Stromal cell of bone marrow (primary cell): ENCODE measurements at regions not wholly inside any gene's neighbourhood (a gene's known extent, or its start where the extent isn't known, plus 50 kb on each side); places are given as distances from the start of the nearest gene placed in this dataset.
A peak's percentile ranks its signal among the peaks of the same experiment; 100 is the strongest.
"Not testable (repeated sequence)": the region's sequence is repeated elsewhere in the genome, so short reads cannot be mapped to it uniquely, and the experiment has no call there.

Experiments
- DNase-seq: peaks from one replicate; pipeline ENCODE4 v3.0.0-alpha.2; 2012; ENCODE audit warnings: low read depth

GRCh38 chr7:112937651-112938415, 147.6 kb upstream of the TMEM168 start:
- no peak for DNase-seq

DNA sequence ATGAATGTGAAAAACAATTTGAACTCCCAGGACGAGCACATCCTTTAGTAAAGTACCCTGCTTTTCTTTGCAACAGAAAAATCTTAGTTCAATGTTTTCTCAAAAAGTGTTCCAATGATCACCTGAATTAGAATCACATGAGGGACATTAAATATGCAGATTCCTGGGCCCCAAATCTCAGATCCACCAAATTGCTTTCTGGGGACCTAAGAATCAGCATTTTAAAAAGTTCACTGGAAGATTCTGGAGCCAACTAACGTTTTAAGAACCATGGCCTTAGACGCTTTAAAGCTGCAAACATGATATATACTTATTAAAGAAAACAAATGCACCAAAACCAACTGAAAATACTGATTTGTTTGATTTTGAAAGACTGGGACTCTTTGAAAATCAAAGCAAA, 143.4 kb upstream of the TMEM168 start:
- DNase-seq: no peak

DNA sequence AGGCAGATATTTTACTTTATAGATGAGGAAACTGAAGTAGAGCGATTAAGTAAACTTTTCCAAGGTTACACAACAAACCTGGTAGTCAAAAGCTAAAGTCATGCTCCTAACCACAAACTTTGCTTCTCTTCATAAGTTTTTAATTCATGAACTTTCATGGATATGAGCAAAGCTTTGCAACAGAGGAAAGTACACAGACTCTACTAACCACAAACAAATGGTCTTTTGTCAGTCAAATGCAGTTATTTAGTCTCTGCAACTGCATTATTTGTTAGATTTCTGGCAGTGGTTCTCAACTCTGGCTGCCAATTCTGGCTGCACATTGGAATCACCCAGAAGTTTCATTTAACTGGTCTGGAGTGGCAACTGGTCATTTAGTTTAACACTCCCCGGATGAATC, 140.6 kb upstream of the TMEM168 start:
- peak; percentile 49 for DNase-seq

DNA sequence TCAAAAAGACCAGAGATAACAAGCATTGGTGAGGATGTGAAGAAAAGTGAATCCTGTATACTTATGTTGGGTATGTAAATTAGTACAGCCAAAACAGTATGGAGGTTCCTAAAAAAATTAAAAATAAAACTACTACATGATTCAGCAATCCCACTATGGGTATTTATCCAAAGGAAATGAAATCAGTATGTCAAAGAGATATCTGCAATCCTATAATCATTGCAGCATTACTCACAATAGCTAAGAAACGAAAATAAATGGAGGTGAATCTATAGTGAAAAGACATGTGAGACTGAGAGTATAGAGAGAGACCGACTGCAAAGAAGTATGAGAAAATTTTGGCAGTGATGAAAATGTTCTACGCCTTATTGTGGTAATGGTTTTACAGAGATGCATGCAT, 139.2 kb upstream of the TMEM168 start:
- DNase-seq: no peak

DNA sequence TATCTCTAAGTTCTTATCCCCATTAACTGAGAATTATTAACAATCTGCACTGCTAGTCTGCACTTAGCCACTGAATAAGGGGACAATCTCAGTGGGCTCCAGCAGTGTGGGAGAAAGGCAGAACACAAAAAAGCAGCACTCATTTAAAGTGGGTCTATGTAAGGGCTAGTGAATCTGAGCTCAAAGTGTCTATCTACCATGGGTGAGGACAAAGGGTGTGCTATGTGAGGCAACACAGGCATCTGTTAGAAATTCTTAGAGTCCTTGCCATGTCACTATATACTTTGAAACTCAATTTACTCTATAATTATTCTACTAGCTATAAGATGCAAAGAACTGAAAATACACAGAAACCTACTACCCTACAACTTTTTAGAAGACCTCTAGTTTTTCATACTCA, 135.8 kb upstream of the TMEM168 start:
- no peak for DNase-seq

DNA sequence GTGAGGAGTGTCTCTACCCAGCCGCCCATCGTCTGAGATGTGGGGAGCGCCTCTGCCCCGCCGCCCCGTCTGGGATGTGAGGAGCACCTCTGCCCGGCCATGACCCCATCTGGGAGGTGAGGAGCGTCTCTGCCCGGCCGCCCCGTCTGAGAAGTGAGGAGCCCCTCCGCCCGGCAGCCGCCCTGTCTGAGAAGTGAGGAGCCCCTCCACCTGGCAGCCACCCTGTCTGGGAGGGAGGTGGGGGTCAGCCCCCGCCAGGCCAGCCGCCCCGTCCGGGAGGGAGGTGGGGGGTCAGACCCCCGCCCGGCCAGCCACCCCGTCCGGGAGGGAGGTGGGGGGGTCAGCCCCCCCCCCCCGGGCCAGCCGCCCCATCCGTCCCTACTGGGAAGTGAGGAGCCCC, 132.4 kb upstream of the TMEM168 start:
- not testable (repeated sequence) for DNase-seq

DNA sequence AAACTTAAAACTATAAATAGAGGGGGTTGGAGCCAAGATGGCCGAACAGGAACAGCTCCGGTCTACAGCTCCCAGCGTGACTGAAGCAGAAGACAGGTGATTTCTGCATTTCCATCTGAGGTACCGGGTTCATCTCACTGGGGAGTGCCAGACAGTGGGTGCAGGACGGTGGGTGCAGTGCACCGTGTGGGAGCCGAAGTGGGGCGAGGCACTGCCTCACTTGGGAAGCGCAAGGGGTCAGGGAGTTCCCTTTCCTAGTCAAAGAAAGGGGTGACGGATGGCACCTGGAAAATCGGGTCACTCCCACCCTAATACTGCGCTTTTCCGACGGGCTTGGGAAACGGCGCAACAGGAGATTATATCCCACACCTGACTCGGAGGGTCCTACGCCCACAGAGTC, 126.2 kb upstream of the TMEM168 start:
- DNase-seq: not testable (repeated sequence)

DNA sequence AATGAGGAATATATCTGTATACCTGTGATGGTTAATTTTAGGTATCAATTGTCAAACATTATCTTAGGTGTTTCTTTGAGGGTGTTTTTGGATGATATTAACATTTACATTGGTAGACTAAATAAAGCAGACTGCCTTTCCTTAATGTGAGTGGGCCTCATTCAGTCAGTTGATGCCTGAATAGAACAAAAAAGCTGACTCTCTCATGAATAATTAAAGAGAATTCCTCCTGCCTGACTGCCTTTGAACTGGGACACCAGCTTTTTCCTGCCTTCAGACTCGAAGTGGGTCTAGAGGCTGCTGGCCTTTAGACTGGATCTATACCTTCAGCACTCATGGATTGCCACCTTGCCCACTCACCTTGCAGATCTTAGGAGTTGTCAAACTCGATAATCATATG, 117.9 kb upstream of the TMEM168 start:
- DNase-seq: no peak

DNA sequence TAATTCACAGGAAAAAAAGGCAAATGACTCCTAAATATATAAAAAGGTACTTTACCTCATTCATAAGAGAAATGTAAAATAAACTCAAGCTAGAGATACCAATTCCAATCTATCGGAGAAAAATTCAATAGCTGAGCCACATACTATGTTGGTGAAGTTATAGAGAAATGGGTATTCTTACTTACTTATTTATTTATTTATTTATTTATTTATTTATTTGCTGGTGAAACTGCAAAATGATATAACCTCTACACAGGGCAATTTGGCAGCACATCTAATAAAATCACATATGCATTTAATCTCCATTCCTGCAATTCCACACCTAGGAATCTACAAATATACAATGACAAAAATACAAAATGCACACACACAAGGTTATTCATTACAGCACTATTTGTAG, 117.5 kb upstream of the TMEM168 start:
- no peak for DNase-seq

DNA sequence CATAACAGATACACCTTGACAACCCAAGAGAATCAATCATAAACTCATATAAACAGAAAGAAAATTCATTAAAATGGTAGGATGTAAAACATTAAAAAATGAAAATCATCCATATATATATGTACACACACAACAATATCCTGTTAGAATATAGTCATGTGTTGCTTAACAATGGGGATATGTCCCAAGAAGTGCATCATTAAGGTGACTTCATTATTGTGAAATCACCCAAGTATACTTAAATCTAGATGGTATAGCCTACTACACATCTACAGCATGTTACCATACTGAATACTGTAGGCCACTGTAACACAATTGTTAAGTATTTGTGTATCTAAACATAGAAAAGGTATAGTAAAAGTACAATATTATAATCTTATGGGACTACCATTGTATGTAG, 115.8 kb upstream of the TMEM168 start:
- no peak for DNase-seq

DNA sequence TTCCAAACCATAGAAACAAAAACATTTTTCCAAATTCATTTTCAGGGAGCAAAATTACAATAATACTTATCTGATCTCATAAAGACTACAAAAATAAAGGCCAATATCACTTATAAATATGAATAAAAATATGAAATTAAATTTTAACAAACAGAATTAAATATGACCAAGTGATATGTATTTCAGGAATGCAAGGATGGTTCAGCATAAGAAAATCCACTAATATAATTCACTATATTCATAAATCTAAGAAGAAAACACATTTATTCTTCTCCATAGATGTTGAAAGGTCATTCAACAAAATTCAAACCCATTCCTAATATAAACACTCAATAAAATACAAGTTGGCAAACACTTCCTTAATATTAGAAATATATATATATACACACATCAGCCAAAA, 115.2 kb upstream of the TMEM168 start:
- DNase-seq: no peak

DNA sequence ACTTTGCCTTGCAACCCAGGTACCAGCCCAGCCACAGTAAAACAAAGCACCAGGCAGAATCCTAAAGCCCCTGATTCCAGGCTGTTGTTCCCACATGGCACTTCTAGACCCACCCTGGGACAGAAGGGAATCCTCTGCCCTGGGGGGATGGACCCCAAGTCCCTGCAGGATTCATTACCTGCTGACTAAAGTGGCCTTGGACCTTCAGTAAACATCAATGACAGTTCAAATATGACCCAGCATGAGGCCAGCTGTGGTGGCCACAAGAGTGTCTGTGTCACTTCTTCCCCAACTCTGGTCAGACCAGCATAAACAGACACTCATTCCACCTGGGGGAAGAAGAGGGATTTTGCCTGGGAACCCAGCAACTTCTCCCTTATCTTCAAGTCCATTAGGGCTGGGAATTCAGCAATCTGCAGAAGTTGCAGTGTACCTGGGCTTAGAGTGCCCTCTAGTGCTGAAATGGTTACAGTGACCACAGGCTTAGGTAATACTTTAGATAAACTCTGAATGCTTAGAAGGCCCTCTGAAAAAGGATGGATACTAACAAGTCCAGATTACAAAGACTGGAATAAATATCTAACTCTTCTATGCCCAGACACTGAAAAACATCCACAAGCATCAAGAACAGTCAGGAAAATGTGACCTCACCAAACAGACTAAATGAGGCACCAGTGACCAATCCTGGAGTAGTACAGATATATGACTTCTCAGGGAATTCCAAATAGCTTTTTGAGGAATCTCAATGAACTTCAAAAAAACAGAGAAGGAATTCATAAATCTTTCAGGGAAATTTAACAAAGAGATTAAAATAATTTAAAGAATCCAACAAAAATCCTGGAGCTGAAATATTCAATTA, 108.5 kb upstream of the TMEM168 start:
- peak; percentile 30 for DNase-seq

DNA sequence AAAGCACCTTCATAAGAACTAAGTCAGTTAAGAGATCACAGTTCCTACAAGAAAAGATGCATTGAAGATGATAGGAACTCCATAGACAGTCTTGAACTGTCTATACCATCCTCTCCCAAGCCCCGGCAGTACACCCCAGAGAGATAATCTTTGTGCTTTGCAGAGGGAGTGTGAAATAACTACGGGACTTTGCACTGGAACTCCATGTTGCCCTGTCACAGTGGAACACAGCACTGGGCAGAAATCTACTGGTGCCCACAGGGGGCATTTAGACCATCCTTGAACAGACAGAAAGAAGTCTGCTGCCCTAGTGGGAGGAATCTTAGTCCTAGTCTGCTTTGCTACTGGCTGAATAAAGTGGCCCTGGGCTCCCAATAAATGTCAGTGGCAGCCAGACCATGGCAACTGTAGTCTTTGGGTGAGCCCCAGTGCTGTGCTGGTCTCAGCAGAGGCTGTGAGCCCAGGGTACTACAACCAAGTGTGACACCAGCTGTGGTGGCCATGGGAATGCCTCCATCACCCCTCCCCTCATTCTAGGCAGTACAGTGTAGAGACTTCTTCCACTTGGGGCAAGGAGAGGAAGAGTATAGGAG, 107.7 kb upstream of the TMEM168 start:
- no peak for DNase-seq

- no peak for DNase-seq
Observed at GRCh38 chr7:112896026-112896601, 105.9 kb upstream of the TMEM168 start.

DNA sequence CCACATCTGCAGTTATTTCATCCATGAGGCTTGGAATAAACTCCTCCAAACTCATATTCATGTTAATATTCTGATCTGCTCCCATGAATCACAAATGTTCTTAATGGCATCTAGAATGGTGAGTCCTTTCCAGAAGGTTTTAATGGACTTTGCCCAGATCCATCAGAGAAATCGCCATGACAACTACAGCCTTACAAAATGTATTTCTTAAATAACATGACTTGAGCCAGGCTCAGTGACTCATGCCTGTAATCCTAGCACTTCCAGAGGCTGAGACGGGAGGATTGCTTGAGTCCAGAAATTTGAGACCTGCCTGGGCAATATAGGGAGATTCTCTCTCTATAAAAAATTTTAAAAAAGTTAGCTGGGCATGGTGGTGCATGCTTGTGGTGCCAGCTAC, 102.1 kb upstream of the TMEM168 start:
- peak; percentile 72 for DNase-seq

GRCh38 chr7:112891698-112892097, 101.5 kb upstream of the TMEM168 start:
- no peak for DNase-seq

DNA sequence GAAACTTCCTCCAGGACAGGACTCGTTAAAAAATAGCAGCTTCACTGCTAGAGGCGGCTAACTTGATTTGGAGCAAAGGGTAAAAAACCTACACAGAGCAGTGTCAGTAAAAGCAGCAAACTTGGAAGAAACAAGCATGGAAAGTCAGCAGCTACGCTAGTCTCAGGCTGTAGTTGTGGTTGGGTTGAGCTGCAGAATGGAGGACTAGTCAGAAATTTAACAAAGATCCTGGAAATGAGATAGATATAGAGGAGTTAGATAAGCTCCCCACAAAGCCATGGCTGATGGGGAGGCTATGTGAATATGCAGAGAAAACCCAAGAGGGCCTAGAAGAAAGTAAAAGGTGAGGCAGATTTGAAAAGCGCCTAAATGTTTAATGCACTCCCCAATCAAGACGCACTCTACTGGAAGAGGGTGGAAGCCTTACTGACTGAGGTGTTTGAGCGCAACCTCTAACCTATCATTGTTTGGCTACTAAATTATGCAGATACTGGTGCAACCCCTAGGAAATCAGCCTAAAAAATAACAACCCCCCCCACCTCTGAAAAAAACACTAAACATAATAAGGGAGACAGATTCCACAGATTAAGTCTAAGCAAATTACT, 99.7 kb upstream of the TMEM168 start:
- no peak for DNase-seq

DNA sequence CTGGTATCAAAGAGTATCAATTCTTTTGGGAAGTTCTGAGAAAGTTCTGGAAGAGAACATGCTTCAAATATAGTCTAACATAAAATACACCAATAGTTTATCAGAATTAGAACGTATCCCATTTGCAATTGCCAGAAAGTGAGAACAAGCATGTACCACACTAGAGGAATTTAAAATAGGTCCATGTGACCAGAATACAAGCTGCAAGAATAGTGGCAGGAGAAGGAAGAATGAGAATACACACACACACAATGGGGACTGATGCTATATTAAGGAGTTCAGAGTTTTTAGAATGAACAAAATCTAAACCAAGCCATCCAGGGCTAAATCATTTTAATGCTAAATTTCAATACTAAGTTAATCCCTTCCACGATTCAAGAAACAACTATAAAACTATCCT, 99.1 kb upstream of the TMEM168 start:
- no peak for DNase-seq

DNA sequence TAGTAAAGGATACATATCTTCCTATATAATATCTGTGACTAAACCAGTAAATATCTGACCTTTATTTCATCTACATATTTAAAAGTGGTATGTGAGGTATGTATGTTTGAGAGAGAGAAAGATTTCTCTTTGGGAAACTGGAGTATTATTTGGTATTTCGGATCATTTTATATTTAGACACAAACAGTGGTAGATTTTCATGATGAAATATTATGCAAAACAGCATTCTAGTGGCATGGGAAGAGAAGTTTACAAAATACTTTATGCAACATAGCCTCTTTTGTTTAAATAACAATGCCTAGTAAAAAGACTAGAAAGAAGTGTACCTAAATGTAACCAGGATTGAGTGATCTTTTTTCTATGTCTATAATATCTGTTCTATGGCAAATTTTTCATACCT, 98.6 kb upstream of the TMEM168 start:
- DNase-seq: no peak

GRCh38 chr7:112887976-112888375, 97.8 kb upstream of the TMEM168 start:
- DNase-seq: no peak

GRCh38 chr7:112887337-112887736, 97.1 kb upstream of the TMEM168 start:
- no peak for DNase-seq

- DNase-seq: no peak
Observed at GRCh38 chr7:112886208-112886607, 96.0 kb upstream of the TMEM168 start.
